ENCODE measurements at regions not wholly inside any gene's neighbourhood (a gene's known extent, or its start where the extent isn't known, plus 50 kb on each side); places are given as distances from the start of the nearest gene placed in this dataset.

DNA sequence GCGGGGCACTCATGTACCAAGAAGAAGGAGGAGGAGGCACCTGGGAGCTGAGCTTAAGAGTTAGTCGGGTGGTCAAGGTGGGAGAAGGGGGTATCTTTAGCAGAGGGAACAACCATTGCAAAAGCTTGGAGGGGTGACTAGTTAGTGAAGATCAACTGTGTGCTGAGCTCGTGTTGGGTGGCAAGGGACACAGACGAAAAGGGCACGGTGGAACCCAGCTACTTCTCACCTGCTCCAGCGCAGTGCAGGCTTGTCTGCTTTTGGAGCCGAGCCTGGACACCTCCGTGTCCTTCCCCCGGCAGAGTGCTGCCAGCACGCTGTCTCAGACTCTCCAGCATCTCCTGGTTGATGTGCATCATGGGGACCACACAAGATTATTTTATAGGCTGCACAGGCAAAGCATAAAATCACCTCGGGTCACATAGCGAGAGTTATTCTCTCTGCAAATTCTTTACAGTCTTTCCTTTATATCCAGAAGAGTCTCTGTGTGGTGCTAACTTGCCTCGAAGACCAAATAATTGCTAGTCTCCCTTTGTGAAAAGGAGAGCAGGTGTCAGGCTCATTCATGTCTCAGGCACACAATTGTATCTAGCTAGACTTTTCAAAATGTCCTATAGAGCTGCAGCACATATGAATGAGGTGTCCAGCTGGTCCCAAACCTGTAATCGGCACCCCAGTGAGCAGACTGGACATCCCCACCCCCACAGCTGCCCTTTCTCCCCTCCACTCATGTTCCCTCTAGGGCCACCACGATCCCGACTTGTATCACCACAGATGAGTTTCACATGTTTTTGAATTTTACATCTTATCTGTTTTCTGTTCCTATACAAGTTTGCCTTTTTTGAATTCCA, 123.4 kb downstream of the CEBPB start:
- no peak for DNase-seq

DNA sequence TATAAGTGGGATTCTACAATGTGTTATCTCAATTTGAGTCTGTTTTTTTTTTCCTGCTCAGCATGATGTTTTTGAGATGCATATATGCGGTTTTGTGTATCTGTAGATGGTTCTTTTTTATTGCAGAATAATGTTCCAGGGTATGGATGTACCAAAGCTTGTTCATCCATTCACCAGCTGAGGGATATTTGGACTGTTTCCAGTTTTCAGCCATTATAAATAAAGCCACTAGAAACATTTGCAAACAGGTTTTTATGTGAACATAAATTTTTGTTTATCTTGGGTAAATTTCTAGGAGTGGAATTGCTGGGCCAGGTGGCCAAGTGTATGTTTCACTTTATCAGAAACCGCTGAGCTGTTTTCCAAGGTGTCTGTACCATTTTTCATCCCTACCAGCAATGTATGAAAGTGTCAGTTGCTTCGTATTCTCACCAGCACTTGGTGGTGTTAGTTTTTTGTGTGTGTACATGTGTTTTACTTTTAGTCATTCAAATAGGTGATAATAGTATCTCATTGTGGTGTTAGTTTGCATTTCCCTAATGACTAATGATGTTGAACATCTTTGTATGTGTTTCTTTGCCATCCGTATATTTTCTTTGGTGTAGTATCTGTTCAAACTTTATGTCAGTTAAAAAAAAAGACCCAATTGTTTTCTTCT, 124.2 kb downstream of the CEBPB start:
- no peak for DNase-seq

DNA sequence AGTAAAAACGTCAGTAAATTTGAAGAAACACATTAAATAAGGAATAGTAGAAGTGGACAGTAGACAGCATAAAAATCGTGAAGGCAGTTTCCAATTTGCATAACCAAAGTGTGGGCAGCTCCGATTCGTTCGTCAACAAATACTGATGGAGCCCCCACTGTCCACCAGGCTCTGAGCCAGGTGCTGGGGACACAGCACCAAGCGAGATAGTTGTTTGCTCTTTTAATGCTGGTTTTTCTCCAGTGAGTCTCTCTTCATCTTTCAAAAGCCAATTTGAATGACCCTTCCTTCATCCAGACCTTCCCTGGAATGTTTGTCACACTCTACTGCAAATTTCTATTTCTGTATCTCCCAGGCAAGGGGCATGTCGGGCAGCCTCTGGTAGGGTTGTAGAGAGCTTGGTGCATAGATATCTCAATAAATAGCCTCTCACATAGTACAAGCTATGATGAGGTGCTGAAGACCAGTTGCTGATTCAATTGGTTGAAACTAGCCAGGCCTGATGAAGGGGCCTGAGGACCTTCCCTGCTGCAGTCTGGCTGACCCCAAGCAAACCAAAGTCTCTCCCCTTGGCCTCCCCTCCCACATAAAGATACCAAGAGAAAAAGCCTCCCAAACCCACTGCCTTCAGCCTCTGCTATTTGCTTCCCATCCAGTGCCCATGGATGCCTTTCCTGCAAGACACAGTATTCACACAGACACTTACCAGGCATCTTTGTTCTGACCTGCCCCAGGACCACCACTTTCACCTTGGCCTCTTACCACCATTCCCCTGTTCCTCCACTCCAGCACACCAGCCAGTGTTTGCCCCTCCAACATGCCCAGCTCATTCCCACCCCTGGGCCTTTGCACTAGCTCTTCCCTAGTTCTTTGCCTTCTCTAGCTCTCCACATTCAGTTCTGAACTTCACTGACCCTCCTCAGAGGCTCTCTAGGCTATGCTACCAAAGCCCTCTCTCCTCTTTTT, 125.2 kb downstream of the CEBPB start:
- no peak for DNase-seq

DNA sequence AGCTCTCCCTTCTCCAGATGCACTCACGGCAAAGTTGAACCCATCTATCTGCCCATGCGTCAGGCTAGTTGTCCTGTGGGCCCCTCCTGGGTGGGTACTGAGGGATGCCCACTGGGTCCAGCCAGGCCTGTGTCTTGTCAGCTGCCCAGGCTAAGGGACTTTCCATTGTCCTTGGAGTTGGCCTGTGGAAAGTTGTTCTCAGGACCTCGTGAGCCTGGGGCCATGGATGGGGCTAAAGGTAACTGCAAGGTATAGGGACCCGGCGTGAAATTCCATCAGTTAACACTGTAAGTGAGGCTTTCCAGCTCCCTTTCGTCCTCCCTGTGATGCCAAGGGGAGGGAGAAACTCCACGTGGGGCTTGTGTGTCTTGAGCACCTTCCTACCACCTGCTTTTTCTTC, 126.5 kb downstream of the CEBPB start:
- DNase-seq, result no peak

DNA sequence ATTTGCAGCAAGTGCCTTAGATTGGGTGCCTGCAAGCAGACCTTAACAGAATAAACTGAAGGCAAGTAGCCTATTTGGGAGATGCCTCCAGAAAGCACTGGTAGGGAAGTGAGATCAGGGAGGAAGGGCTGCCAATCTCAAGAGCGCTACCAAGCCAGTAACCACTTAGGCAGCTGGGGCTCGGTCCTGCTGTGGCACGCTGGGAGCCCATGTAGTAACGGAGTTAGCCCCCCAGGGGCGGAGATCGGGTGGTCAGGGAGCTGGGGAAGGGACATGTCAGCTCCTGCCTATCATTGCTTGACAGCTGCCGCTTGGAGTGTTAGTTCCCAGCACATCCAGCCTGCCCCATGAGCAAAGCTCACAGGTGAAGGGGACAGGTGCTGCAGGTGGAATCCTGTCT, 127.0 kb downstream of the CEBPB start:
- DNase-seq, result no peak

DNA sequence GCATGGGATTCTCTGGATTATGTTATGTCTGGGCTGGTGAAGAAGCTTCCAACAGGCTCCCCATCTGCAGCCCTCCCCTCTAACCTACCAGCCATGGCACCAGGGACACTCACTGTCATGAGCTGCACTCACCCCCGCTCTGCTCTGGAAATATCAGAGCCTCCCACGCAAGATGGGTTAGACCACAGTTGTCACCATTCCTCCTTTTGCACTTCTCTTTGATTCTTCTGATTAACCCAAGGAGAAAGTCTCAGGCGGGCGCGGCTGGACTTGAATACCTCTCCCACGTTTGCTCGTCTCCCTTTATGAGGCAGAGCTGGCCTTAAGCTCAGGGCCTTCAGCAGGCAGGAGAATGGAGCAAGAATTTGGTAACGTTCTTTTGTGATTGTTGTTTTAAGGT, 128.1 kb downstream of the CEBPB start:
- no peak for DNase-seq

DNA sequence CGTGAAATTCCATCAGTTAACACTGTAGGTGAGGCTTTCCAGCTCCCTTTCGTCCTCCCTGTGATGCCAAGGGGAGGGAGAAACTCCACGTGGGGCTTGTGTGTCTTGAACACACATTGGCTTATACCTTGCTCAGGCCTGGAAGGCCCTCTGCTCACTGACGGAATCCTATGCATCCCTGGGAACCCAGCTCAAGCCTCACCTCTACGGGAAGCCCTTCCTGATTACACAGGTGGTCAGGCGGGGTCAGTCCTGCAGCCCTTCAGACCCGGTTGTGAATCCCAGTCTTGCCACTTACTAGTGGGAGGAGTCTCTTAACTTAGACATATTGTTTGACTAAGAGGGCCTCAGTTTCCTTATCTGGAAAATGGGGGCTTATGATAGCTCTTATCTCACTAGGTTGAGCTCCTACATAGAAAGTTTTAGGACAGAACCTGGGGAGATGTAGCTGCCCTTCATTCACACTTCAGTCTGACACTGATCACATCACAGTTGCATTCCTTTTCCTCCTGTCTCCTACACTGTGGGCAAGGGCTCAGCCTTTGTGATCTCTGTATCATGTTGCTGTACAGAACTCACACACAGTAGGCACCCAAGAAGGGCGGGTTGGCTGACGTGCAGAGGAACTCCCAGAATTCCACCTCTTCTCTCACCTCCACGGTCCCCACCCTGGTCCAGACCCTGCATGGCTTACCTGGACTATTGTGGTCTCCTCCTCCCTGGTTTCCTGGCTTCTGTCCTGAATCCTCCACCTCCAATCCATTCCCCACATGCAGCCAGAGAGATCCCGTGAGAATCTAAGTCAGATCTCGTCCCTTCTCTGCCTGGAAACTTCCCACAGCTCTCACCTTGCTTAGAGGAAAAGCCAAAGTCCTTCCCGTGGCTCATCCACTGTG, 129.6 kb downstream of the CEBPB start:
- DNase-seq, result no peak

DNA sequence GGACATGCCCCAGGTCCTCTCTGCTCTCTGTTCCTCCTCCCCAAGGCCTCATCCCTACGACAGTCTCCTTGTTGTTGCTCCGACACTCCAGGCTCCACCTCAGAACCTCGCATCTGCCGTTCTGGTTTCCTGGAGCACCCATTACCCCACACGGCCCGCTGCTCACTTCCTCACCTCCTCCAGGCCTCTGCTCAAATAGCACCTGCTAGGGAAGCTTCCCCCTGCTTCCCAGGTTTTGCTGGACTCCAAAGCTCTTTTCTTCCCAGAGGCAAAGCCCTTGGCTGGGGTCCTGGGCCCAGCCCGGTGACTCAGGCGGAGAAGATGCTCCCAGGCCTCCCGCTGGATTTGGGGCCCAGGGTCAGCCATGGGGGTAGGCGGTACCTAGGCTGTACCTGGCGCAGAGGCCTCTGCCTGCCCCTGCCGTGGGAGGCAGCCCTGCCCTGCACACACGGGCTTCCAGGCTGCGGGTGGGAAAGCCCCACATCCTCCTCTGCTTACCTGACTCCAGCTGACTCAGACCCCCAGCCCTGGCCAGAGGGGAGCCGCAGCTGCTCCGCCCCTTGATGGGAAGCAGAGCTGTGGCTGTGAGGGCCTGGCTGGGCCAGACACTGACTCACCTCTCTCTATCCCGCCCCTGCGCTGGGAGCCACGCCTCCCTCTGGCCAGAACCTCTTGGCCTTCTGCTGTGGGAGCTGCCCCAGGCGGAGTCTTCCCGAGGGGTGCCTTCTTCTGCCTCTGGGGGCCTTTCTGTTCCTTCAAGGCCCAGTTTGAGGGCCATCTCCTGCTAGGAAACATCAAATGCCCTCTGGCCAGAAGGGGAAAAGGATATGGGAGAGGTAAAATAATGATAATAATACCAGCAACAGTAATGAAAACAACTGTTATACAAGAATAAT, 130.5 kb downstream of the CEBPB start:
- peak; percentile 65 for DNase-seq

DNA sequence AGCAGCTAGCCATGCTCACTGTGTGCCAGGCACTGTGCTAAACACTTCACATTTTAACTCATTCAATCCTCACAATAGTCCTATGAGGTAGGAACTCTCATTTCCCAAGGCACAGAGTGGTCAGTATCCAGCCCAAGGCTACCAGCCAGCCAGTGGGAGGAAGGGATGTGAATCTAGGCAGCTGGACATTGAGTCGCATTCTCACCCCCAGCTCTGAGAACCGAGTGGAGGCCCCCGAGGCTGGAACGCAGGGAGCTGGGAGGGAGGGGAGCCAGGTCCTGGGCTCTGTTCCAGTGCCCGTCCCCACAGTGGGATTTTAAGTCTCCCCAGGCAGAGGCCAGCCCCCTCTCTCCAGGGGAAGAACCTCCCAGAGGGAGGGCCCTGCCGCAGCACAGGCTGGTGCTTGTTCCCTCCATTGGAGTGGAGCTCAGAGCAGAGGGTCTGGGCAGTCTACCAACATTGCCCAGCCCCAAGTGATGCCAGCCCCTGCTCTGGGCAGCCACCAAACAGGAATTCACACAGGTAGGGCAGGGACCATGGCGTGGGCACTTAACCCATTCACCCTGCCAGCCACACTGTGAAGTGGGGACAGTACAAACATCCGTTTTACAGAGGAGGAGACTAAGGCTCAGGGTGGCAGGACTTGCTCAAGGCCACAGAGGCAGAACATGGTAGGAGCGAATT, 131.3 kb downstream of the CEBPB start:
- no peak for DNase-seq

DNA sequence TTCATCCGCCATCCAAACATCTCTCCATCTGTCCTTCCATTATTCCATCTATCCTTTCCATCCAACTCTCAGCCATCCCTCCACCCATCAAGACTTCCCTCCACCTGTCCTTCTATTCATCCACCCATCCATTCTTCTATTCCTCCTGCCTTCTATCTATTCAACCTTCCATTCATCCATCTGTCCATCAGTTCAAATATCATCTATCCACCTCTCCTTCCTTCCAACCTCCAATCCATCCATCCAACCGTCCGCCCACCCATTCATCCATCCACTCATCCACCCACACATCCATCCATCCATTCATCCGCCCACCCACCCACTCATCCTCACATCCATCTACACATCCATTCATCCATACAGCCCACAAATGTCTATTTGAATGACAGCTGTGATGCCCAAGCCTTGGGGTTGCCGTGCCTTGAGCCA, 132.1 kb downstream of the CEBPB start:
- no peak for DNase-seq

DNA sequence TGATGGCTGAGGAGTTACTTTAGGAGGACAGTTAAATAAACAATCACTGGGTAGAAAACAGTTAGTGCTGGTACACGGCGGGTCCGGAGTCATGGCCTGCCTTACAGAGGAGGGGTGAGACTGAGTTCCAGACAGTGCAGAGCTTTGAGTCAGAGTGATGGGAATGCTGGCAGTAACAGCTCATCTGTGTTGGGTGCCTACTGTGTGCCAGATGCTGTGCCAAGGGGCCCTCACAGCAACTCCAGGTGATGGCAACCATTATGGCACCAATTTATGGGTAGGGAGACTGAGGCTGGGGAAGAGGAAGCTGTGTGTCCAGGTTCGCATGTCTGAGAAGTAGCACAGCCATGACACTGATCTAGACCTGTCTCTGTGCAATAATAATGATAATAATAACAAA, 132.6 kb downstream of the CEBPB start:
- DNase-seq, result no peak

DNA sequence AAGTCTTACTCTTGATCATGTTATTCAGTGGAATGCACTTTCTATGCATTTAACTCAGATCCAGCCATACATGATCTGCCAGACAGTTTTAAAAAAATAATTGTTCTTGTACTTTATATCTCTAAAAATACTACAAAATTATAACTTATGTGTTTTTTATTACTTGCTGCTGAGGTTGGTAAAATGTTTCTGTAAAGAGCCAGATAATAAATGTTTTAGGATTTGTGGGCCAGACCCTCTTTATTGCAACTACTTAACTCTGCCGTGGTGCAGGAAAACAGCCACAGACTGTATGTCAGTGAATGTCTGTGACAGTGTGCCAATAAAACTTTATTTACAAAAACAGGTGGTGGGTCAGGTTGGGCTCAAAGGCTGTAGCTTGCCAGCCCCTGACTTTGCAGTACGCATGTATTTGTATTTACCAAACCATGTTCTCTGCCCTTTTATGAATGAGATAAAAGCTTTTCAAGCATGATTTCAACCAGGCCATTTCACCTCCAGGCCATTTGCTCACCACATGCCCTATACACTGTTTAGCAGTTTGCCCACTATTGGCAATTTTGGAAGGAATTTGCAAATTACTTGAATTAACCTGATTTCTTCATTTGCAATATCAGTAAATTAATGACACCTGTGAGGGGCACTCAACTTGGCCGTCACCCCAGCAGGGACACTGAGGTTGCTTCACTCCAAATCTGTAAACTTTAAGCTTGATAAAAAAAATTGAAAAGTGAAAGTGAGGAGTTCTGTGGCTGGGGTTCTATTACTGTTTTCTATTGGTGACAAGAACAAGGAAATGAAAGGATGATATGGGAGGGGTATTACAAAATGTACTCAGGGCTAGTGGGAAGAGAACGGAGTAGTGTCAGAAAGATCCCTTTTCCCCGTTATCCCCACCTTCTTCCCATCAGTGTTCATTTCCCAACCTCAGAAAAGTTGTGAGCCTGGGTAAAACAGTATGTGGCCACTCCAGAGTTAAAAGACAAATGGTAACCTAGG, 133.4 kb downstream of the CEBPB start:
- no peak for DNase-seq

DNA sequence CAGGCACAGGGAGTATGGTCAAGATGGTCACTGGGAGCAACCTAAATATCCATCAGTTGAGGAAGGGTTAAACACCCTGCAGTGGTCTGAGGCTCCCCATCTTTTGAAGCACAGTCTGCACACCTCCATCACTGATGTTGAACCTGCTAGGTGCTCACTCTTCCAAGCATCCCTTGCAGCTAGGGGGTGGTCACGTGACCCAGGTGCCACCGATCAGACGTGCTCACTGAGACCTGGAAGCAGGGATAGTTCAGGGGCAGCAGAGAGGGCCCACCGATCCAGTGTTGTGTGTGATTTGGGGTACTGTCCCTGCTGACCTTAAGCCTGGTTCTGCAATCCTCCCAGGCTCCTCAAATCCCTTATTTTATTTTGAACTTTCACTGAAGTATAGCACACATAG, 134.6 kb downstream of the CEBPB start:
- no peak for DNase-seq

DNA sequence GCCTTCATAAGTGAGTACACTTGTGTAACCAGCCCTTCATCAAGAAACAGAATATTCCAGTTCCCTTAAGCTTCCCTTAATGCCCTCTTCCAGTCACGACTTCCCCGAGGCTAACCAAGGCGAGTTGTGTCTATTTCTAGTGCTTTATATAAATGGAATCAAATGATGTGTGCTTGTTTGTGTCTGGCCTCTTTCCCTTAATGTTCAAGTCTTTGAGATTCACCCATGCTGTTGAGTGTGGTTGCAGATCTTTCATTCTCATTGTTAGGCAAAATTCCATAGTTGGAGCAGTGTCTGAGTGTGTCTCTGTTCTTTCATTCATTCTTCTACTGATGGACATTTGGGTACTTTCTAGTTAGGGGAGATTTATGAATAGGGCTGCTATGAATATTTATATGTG, 135.0 kb downstream of the CEBPB start:
- no peak for DNase-seq

DNA sequence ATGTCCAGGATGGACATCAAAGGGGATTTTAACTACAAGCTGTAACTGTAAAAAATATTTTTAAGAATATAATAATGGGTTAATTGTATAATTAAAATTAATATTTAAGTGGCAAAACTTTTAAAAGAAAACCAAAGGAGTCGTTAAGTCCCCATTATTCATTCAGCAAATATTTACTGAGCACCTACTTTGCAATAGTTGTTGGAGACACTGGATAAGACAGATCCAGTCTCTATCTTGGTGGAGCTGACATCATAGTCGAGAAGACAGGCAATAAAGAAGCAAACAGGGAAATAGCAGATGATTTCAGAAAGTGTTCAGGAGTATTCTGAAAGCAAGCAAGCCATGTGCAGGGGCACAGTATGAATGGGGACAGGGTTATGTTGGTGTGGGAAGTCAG, 137.0 kb downstream of the CEBPB start:
- DNase-seq, result no peak

DNA sequence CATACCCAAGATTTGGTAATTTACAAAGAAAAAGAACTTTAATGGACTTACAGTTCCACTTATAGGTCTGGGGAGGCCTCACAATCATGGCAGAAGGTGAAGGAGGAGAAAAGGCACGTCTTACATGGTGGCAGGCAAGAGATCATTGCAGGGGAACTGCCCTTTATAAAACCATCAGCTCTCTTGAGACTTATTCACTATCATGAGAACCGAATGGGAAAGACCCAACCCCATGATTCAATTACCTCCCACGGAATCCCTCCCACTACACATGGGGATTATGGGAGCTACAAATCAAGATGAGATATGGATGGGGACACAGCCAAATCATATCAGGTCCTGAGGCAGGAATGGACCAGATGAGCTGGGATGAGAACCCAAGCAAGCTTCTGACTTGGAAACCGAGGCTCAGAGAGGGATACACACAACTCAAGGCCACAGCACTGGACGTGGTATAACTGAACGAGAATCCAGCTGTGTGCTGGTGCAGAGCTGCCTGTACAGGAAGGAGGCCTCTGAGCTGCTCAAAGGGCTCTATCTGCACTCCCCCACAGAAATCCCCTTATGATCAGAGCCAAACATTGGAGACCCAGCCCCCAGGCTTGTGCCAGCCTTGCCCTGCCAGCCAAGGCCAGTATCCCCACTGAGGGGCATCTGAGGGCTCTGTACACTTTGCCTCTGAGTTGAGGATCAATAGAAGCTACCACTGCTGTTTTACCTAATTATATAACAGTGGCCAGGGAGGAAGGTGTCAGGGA, 137.8 kb downstream of the CEBPB start:
- DNase-seq, result no peak

DNA sequence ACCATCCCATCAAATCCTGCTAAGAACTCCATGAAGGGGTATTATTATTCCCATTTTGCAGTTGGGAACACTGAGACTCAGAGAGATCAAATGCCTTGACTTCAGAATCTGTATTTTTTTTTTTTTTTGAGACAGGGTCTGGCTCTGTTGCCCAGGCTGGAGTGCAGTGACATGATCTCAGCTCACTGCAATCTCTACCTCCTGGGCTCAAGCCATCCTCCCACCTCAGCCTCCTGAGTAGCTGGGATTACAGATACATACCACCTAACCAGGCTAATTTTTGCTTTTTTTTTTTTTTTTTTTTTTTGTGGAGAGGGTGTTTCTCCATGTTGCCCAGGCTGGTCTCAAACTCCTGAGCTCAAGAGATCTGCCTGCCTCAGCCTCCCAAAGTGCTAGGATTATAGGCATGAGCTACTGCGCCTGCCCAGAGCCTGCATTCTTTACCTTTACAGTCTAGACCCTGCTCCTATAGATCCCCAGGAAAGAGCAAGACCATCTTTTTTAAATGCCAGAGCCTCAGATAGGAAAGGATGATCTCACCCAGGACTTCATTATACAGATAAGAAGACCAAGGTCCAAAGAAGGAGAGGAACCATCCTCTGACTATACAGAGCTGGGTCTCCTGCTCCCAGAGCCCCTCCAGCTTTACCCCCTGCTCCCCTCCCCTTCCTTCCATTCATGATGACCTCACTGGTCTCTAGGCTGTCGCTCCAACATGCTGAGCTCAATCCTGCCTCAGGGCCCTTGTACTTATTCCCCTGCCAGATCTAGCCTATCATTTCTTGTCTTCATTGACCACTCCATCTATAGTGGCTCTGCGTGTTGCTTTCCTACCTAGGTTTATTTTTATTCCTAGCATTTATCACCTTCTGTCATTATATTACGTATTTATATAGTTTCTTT, 138.6 kb downstream of the CEBPB start:
- DNase-seq, result no peak
